Endodermal cell (in vitro differentiated cells): ENCODE measurements at regions not wholly inside any gene's neighbourhood (a gene's known extent, or its start where the extent isn't known, plus 50 kb on each side); places are given as distances from the start of the nearest gene placed in this dataset.

Experiments
- DNase-seq: peaks from one replicate; pipeline ENCODE4 v3.0.0-alpha.2; 2017
- H3K27ac ChIP-seq: 2 replicates; pipeline ENCODE4 v1.5.1; 2013; ENCODE audit warnings: mild to moderate bottlenecking, low read depth, low read length, moderate library complexity
- H3K27me3 ChIP-seq: 2 replicates; pipeline ENCODE4 v1.6.1; 2013; ENCODE audit warnings: mild to moderate bottlenecking, low read length, moderate library complexity; ENCODE audit not compliant: insufficient read depth, control insufficient read depth, poor library complexity, severe bottlenecking
- H3K36me3 ChIP-seq: 2 replicates; pipeline ENCODE4 v1.7.0; 2013; ENCODE audit warnings: mild to moderate bottlenecking, low read length, moderate library complexity; ENCODE audit not compliant: control insufficient read depth, insufficient read depth
- H3K4me1 ChIP-seq: one replicate; pipeline ENCODE4 v1.7.0; 2013; ENCODE audit warnings: low read length; ENCODE audit not compliant: control insufficient read depth, insufficient read depth
- H3K4me3 ChIP-seq: 2 replicates; pipeline ENCODE4 v1.5.1; 2013; ENCODE audit warnings: mild to moderate bottlenecking, low read length, moderate library complexity
- H3K9ac ChIP-seq: 2 replicates; pipeline ENCODE4 v1.6.1; 2013; ENCODE audit warnings: mild to moderate bottlenecking, low read length, moderate library complexity; ENCODE audit not compliant: poor library complexity, severe bottlenecking; ENCODE audit errors: extremely low read depth
- H3K9me3 ChIP-seq: 2 replicates; pipeline ENCODE4 v1.6.1; 2013; ENCODE audit warnings: mild to moderate bottlenecking, low read length, moderate library complexity; ENCODE audit not compliant: control insufficient read depth
- H3K27ac Mint-ChIP-seq: 2 replicates; pipeline ENCODE4 v1.8.0; 2020; ENCODE audit warnings: mixed read lengths
- H3K27me3 Mint-ChIP-seq: 2 replicates; pipeline ENCODE4 v1.8.0; 2021; ENCODE audit warnings: mild to moderate bottlenecking, mixed read lengths; ENCODE audit not compliant: insufficient read depth
- H3K36me3 Mint-ChIP-seq: 2 replicates; pipeline ENCODE4 v1.8.0; 2020; ENCODE audit warnings: low read depth, mixed read lengths
- H3K4me1 Mint-ChIP-seq: 2 replicates; pipeline ENCODE4 v1.8.0; 2020; ENCODE audit warnings: mixed read lengths
- H3K4me3 Mint-ChIP-seq: 2 replicates; pipeline ENCODE4 v1.8.0; 2020; ENCODE audit warnings: mild to moderate bottlenecking, moderate library complexity, mixed read lengths
- H3K9me3 Mint-ChIP-seq: 2 replicates; pipeline ENCODE4 v1.8.0; 2020; ENCODE audit warnings: mild to moderate bottlenecking, mixed read lengths
- WGBS, 2 experiments: methylation state at CpG; one replicate each; pipeline versions ENCODE4 v1.1.5 to v1.1.7; 2013; ENCODE audit warnings: missing lambda C conversion rate in 2 of 2, mixed read lengths in 1 of 2; ENCODE audit not compliant: insufficient coverage in 1 of 2, insufficient read length in 1 of 2; 5-methylcytosine and 5-hydroxymethylcytosine counted together
- TF ChIP-seq, protein P1 (sequence below): fragments of 200-600 bp; sonication (generic); conservative IDR thresholded peaks from 2 replicates; pipeline ENCODE4 v1.5.0; 2021; ENCODE audit warnings: antibody characterized with exemption, mild to moderate bottlenecking

DNA sequence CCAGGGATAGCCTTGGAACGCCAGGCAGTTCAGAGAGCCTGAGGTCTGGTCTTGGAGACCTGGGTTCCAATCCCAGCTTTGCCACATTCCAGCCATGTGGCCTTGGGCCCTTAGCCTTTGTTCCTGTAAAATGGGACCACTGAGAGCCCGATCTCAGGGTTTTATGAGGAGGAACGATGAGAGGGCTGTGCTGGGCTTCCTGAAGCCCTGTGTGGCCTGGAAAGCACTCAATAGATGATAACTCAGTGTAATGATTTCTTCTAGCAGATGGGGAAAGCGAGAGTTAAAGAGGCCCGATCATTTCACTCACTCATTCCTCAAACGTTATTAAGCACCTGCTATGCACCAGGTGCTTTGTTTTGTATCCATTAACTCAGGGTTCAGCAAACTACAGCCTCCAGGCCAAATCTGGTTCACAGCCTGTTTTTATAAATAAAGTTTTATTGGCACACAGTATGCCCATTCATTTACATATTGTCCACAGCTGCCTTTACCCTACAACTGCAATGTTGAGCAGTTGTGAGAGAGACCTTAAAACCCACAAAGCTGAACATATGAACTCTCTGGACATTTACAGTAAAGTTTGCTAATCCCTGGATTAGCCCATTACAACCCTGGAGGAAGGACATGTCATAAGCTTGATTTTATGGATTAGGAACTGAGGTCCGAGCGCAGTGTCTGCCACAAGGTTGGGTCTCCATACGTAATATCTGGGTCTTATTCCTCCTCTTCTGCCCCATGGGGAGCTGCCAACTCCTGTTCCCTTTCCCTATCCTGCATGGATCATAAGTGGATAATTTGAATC is 90.4 kb downstream of the CEBPB start:
- no peak overlapping the region for H3K4me3 Mint-ChIP-seq

DNA sequence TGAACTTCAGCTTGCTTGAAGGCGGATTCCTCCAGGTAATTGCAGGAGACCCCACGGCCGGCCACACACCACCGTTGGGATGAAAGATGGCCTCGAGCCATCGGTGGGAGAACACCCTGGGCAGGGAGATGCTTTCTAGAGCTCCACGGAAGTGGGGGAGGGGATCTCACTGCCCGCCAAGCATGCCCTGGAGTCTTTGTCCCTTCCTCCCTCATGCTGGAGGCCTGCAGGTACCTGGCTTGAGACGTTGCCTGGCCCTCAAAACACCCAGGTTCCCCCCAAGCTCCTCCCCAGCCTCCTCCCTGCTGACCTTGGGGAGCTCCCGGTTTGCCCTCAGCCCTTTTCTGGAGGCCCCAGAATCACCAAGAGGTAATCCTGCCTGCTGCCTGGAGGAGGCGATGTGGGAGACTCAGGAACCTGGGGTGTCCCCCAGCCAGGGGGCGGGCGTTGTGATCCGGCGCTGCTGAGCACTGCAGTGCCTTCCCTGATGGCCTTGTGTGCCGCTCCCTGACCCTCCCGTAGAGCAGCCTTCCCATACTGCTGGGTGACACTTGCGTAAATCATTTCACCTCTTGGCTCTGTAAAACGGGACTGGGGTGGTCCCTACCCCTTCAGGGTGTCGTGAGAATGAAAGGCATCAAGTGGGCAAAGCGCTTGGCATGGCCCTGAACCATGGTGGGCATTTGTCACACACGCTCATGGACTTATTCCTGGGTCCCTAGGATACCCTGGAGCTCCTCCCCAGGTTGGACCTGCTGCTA is 91.4 kb downstream of the CEBPB start:
- no peaks in the 10 kb centered on the region for H3K36me3 ChIP-seq
- H3K27me3 Mint-ChIP-seq: peaks cover under 1% of the 10 kb centered on the region
- no peaks in the 10 kb centered on the region for H3K4me1 ChIP-seq
- WGBS, 2 experiments: 85 to 89% methylated on average over 16 to 22 of the region's 22 CpGs
- H3K9me3 ChIP-seq: no peaks in the 10 kb centered on the region
- no peak overlapping the region for H3K4me3 Mint-ChIP-seq
- H3K27ac Mint-ChIP-seq: no peak overlapping the region
- no peak overlapping the region for H3K27ac ChIP-seq
- peak; percentile 86 for DNase-seq
- no peaks in the 10 kb centered on the region for H3K4me1 Mint-ChIP-seq
- H3K9ac ChIP-seq: no peak overlapping the region
- TF ChIP-seq, protein P1, sequence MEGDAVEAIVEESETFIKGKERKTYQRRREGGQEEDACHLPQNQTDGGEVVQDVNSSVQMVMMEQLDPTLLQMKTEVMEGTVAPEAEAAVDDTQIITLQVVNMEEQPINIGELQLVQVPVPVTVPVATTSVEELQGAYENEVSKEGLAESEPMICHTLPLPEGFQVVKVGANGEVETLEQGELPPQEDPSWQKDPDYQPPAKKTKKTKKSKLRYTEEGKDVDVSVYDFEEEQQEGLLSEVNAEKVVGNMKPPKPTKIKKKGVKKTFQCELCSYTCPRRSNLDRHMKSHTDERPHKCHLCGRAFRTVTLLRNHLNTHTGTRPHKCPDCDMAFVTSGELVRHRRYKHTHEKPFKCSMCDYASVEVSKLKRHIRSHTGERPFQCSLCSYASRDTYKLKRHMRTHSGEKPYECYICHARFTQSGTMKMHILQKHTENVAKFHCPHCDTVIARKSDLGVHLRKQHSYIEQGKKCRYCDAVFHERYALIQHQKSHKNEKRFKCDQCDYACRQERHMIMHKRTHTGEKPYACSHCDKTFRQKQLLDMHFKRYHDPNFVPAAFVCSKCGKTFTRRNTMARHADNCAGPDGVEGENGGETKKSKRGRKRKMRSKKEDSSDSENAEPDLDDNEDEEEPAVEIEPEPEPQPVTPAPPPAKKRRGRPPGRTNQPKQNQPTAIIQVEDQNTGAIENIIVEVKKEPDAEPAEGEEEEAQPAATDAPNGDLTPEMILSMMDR: peak; percentile 68
- H3K36me3 Mint-ChIP-seq: no peaks in the 10 kb centered on the region
- H3K9me3 Mint-ChIP-seq: no peaks in the 10 kb centered on the region
- H3K27me3 ChIP-seq: no peaks in the 10 kb centered on the region
- no peak overlapping the region for H3K4me3 ChIP-seq

More for the DNA sequence above, 90.4 kb downstream of the CEBPB start:
- H3K27ac Mint-ChIP-seq: no peak overlapping the region
- Histone ChIP-seq H3K4me3 (no peak overlapping the region), H3K27me3 (no peaks in the 10 kb centered on the region), H3K27ac (no peak overlapping the region), H3K36me3 (no peaks in the 10 kb centered on the region), H3K9me3 (no peaks in the 10 kb centered on the region), H3K9ac (no peak overlapping the region), H3K4me1 (no peaks in the 10 kb centered on the region)
- TF ChIP-seq, protein P1: no peak
- H3K9me3 Mint-ChIP-seq: no peaks in the 10 kb centered on the region
- no peaks in the 10 kb centered on the region for H3K36me3 Mint-ChIP-seq
- no peaks in the 10 kb centered on the region for H3K4me1 Mint-ChIP-seq
- DNase-seq: no peak
- 86 to 91% methylated on average over 7 to 9 of the region's 9 CpGs for WGBS, 2 experiments
- H3K27me3 Mint-ChIP-seq: peaks cover 2% of the 10 kb centered on the region

DNA sequence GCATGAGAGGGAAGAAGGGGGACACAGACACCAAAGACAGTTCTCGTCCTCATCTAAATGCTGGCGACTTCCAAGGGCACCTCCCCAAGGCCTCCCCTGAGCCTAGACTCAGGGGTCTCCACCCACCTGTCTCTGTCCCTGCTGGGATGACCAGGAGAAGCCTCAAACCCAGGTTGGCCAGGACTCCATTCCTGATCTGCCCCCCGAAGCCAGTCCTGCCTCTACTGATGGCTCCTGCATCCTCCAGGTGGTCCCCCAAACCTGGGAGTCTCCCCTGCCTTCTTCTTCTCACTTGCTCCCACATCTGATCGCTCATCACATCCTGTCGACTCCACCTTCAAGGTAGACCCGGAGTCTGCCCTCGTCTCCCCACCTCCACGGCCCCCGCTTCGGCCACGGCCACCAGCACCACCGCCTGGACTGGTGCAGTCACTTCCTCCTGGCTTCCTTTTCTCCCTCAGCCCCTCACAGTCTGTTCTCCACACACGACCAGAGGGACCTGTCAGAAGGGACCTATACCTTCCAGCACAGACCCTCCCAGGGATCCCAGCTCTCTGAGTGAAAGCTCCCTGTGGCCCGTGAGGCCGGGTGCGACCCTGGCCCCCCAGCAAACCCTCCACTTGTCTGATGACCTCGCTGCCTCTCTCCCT is 92.1 kb downstream of the CEBPB start:
- H3K4me3 Mint-ChIP-seq: no peak overlapping the region
- Histone ChIP-seq H3K27me3 (no peaks in the 10 kb centered on the region), H3K9me3 (no peaks in the 10 kb centered on the region), H3K27ac (no peak overlapping the region), H3K9ac (no peak overlapping the region), H3K4me3 (no peak overlapping the region), H3K36me3 (no peaks in the 10 kb centered on the region), H3K4me1 (no peaks in the 10 kb centered on the region)
- TF ChIP-seq, protein P1: no peak
- no peak for DNase-seq
- no peaks in the 10 kb centered on the region for H3K9me3 Mint-ChIP-seq
- H3K4me1 Mint-ChIP-seq: no peaks in the 10 kb centered on the region
- H3K27me3 Mint-ChIP-seq: no peaks in the 10 kb centered on the region
- H3K27ac Mint-ChIP-seq: peak overlapping the region; percentile 10
- H3K36me3 Mint-ChIP-seq: no peaks in the 10 kb centered on the region
- 89 to 90% methylated on average over 5 to 17 of the region's 17 CpGs for WGBS, 2 experiments
